Endothelial cell of umbilical vein (primary cell): ENCODE measurements at regions not wholly inside any gene's neighbourhood (a gene's known extent, or its start where the extent isn't known, plus 50 kb on each side); places are given as distances from the start of the nearest gene placed in this dataset.

Experiments
- BruUV-seq: library from RNA; stranded (reverse); fragments of 400-500 nt; replicated peaks from 2 replicates; lab custom pipeline; 2021; lab: Mats Ljungman, UMichigan
- CTCF ChIA-PET: fragments of 300-600, 350-600 bp; sonication (Branson Sonifier 250); formaldehyde crosslinking; loops from one replicate; lab custom pipeline; 2021; ENCODE audit warnings: antibody characterized with exemption, inconsistent platforms; lab: Charles Lee
- POLR2A ChIA-PET: fragments of 300-600, 350-600 bp; sonication (Branson Sonifier 250); formaldehyde crosslinking; loops from one replicate; lab custom pipeline; 2021; ENCODE audit warnings: antibody characterized with exemption, inconsistent platforms; lab: Charles Lee
- DNase-seq: peaks from one replicate; pipeline ENCODE4 v3.0.0-alpha.2; 2011; ENCODE audit warnings: low read depth, low spot score
- FAIRE-seq: peaks from 2 replicates; lab custom pipeline; 2011; peaks lifted over from hg19 to GRCh38; lab: Jason Lieb, UNC
- H2AFZ ChIP-seq: 2 replicates; pipeline ENCODE4 v1.6.0; 2012; ENCODE audit warnings: low read depth, low read length, control low read depth, inconsistent platforms
- H3K27ac ChIP-seq: 2 replicates; pipeline ENCODE4 v1.5.1; 2011; ENCODE audit warnings: low read depth, mild to moderate bottlenecking, control low read depth, low read length, moderate library complexity; ENCODE audit not compliant: insufficient read depth
- H3K27me3 ChIP-seq, 2 experiments: 2 replicates each; pipeline versions ENCODE4 v1.6.0 to v1.6.1; 2011; ENCODE audit warnings: low read length in 2 of 2, mixed read lengths in 1 of 2; ENCODE audit not compliant: control insufficient read depth in 2 of 2, insufficient read depth in 2 of 2
- H3K36me3 ChIP-seq, 2 experiments: 2 replicates in 1 of 2; 3 replicates in 1 of 2; pipeline ENCODE4 v1.5.1; 2011; ENCODE audit warnings: low read length in 2 of 2, mild to moderate bottlenecking in 1 of 2, moderate library complexity in 1 of 2; ENCODE audit not compliant: control insufficient read depth in 2 of 2, insufficient read depth in 2 of 2; ENCODE audit errors: extremely low read depth in 1 of 2
- H3K4me1 ChIP-seq: 3 replicates; pipeline ENCODE4 v1.5.1; 2011; ENCODE audit warnings: mild to moderate bottlenecking, low read length; ENCODE audit not compliant: control insufficient read depth, insufficient read depth; ENCODE audit errors: extremely low read depth
- H3K4me2 ChIP-seq: 2 replicates; pipeline ENCODE4 v1.6.1; 2011; ENCODE audit warnings: low read length, control low read depth, mixed read lengths; ENCODE audit not compliant: insufficient read depth
- H3K4me3 ChIP-seq, 3 experiments: fragments of 200-600 bp in 1 of 3; sonication (generic), shearing (Covaris generic) in 1 of 3; replicated peaks in 1 of 3; 2 replicates each; pipeline ENCODE4 v1.5.1; 2011 to 2016; ENCODE audit warnings: control low read depth in 3 of 3, low read length in 3 of 3, mild to moderate bottlenecking in 2 of 3, inconsistent platforms in 1 of 3, low read depth in 1 of 3, moderate library complexity in 1 of 3; ENCODE audit not compliant: insufficient read depth in 1 of 3
- H3K79me2 ChIP-seq: 2 replicates; pipeline ENCODE4 v1.6.0; 2012; ENCODE audit warnings: low read length, inconsistent platforms; ENCODE audit not compliant: control insufficient read depth, insufficient read depth
- H3K9ac ChIP-seq: replicated peaks from 2 replicates; pipeline ENCODE3; 2011; ENCODE audit warnings: low read length, control low read depth; ENCODE audit not compliant: insufficient read depth; ENCODE audit errors: extremely low read depth
- H3K9me1 ChIP-seq: replicated peaks from 3 replicates; pipeline ENCODE4 v1.6.0; 2011; ENCODE audit warnings: mild to moderate bottlenecking, low read length; ENCODE audit not compliant: control insufficient read depth, insufficient read depth; ENCODE audit errors: extremely low read depth
- H3K9me3 ChIP-seq: replicated peaks from 2 replicates; pipeline ENCODE4 v1.5.1; 2012; ENCODE audit warnings: low read length, inconsistent platforms; ENCODE audit not compliant: control insufficient read depth, insufficient read depth
- H4K20me1 ChIP-seq: replicated peaks from 2 replicates; pipeline ENCODE3; 2011; ENCODE audit warnings: mild to moderate bottlenecking, low read length; ENCODE audit not compliant: control insufficient read depth, insufficient read depth; ENCODE audit errors: extremely low read depth
- EZH2 ChIP-seq: IDR thresholded peaks from 2 replicates; pipeline ENCODE4 v1.6.1; 2012; ENCODE audit warnings: borderline replicate concordance, low read depth, mild to moderate bottlenecking, moderate library complexity, low read length, inconsistent platforms; ENCODE audit not compliant: severe bottlenecking
- FOS ChIP-seq: IDR thresholded peaks from 2 replicates; pipeline ENCODE4 v1.6.1; 2011; ENCODE audit warnings: mild to moderate bottlenecking, low read length, moderate library complexity, borderline replicate concordance; ENCODE audit not compliant: insufficient read depth
- GATA2 ChIP-seq: IDR thresholded peaks from 2 replicates; pipeline ENCODE4 v1.7.0; 2011; ENCODE audit warnings: low read depth, mild to moderate bottlenecking, moderate library complexity, mixed read lengths, low read length; ENCODE audit not compliant: insufficient read length, insufficient read depth
- JUN ChIP-seq: IDR thresholded peaks from 2 replicates; pipeline ENCODE4 v1.6.1; 2011; ENCODE audit warnings: borderline replicate concordance, low read depth; ENCODE audit not compliant: insufficient read length, insufficient read depth
- MYC ChIP-seq: IDR thresholded peaks from one replicate; pipeline ENCODE4 v1.6.1; 2011; ENCODE audit warnings: mild to moderate bottlenecking, low read depth, low read length
- POLR2A ChIP-seq: IDR thresholded peaks from 2 replicates; pipeline ENCODE4 v1.6.1; 2012; ENCODE audit warnings: low read depth, mild to moderate bottlenecking, control low read depth, low read length
- POLR2AphosphoS5 ChIP-seq: IDR thresholded peaks from 2 replicates; pipeline ENCODE4 v1.6.1; 2012; ENCODE audit warnings: low read depth, mild to moderate bottlenecking, control low read depth, low read length, moderate library complexity; ENCODE audit not compliant: insufficient read depth
- dilution Hi-C: fragments of 300-500 bp; cut with MboI; formaldehyde crosslinking; loops from one replicate; pipeline ENCODE4 v1.15.0; 2019; ENCODE audit warnings: low sequenced_read_pairs; ENCODE audit not compliant: extremely low pct_ligation_motif_present
- intact Hi-C: fragments of 100-400 bp; cut with micrococcal nuclease; formaldehyde crosslinking; loops from one replicate; pipeline ENCODE4 v1.10.0; 2022
- TF ChIP-seq, protein P1 (sequence below), 2 donors: IDR thresholded peaks; 1 replicate in 1 of 2; 2 replicates in 1 of 2; pipeline ENCODE4 v1.5.1; 2011; ENCODE audit warnings: low read length in 2 of 2, mild to moderate bottlenecking in 2 of 2, moderate library complexity in 2 of 2, control low read depth in 1 of 2, inconsistent platforms in 1 of 2, low read depth in 1 of 2; ENCODE audit not compliant: insufficient read depth in 1 of 2; ENCODE audit errors: extremely low read depth in 1 of 2
- TF ChIP-seq, protein P2 (sequence below): IDR thresholded peaks from 2 replicates; pipeline ENCODE4 v1.6.1; 2011; ENCODE audit not compliant: insufficient read depth, insufficient read length

DNA sequence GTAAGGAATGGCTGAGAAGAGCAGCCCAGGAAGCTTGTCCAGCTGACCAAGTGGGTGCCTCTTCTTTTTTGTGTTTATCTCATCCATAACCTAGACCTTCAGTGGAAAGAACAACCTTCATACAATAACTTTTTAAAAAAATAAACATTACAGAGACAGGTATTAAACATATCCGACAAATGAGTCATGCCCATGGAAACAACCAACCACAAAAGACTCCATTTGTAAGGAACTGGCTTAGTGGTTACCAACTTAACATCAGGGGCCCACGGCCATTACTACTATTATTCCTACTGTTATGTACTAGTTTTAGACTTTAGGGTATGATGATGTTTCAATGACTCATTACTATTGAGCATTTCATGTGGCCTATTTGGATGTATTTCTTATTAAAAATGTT is 191.7 kb upstream of the SERP2 start:
- no peak for FAIRE-seq
- Histone ChIP-seq H4K20me1 (no peaks in the 10 kb centered on the region), H3K9me1 (no peaks in the 10 kb centered on the region), H3K9me3 (no peaks in the 10 kb centered on the region), H2AFZ (no peak overlapping the region), H3K36me3 (no peaks in the 10 kb centered on the region), H3K27me3 (no peaks in the 10 kb centered on the region), H3K79me2 (no peaks in the 10 kb centered on the region), H3K9ac (no peak overlapping the region), H3K4me3 (no peak overlapping the region), H3K4me2 (no peak overlapping the region), H3K27ac (no peak overlapping the region), H3K4me1 (no peaks in the 10 kb centered on the region)
- ChIA-PET POLR2A (no interaction called here), CTCF (interaction anchor here (1.4 kb wide), 1 partner anchor 10 kb away, joined by 3 read pairs; no protein-coding TSS in a partner anchor)
- BruUV-seq, result no TSS peak
- intact Hi-C loops, result no loop called here
- dilution Hi-C loops, result no loop called here
- TF ChIP-seq, protein P1, sequence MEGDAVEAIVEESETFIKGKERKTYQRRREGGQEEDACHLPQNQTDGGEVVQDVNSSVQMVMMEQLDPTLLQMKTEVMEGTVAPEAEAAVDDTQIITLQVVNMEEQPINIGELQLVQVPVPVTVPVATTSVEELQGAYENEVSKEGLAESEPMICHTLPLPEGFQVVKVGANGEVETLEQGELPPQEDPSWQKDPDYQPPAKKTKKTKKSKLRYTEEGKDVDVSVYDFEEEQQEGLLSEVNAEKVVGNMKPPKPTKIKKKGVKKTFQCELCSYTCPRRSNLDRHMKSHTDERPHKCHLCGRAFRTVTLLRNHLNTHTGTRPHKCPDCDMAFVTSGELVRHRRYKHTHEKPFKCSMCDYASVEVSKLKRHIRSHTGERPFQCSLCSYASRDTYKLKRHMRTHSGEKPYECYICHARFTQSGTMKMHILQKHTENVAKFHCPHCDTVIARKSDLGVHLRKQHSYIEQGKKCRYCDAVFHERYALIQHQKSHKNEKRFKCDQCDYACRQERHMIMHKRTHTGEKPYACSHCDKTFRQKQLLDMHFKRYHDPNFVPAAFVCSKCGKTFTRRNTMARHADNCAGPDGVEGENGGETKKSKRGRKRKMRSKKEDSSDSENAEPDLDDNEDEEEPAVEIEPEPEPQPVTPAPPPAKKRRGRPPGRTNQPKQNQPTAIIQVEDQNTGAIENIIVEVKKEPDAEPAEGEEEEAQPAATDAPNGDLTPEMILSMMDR (IDR thresholded peaks at IDR 0.05; ENCODE audit: extremely low read depth in 1 of 2, insufficient read depth in 1 of 2, low read depth in 1 of 2, low read length in 2 of 2), result no peak
- TF ChIP-seq EZH2, result no peak
- DNase-seq, result no peak

DNA sequence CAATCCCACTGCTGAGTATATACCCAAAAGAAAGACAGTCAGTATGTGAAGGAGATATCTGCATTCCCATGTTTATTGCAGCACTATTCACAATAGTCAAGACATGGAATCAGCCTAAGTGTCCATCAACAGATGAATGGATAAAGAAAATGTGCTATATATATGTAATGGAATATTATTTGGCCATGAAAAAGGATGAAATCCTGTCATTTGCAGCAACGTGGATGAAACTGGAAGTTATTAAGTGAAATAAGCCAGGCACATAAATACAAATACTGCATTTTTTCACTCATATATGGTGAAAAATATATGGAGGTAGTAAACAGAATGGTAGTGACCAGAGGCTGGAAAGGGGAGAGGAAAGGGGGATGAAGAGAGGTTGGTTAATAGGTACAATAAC is 188.9 kb upstream of the SERP2 start:
- Histone ChIP-seq H3K9me1 (no peaks in the 10 kb centered on the region), H3K9ac (no peak overlapping the region), H3K4me1 (no peaks in the 10 kb centered on the region), H3K9me3 (no peaks in the 10 kb centered on the region), H3K4me3 (no peak overlapping the region), H3K27me3 (no peaks in the 10 kb centered on the region), H3K79me2 (no peaks in the 10 kb centered on the region), H3K27ac (no peak overlapping the region), H2AFZ (no peak overlapping the region), H4K20me1 (no peaks in the 10 kb centered on the region), H3K4me2 (no peak overlapping the region), H3K36me3 (no peaks in the 10 kb centered on the region)
- DNase-seq (no peak), FAIRE-seq (no peak)
- intact Hi-C loops (no loop called here), dilution Hi-C loops (no loop called here)
- ChIA-PET POLR2A (no interaction called here), CTCF (interaction anchor here (1.3 kb wide), 1 partner anchor 254 kb away, joined by 4 read pairs; no protein-coding TSS in a partner anchor)
- TF ChIP-seq JUN (no peak), FOS (no peak), POLR2A (no peak), MYC (no peak), EZH2 (no peak), POLR2AphosphoS5 (no peak), GATA2 (no peak)
- TF ChIP-seq, protein P1 (IDR thresholded peaks at IDR 0.05; ENCODE audit: extremely low read depth in 1 of 2, insufficient read depth in 1 of 2, low read depth in 1 of 2, low read length in 2 of 2), result no peak
- TF ChIP-seq, protein P2, sequence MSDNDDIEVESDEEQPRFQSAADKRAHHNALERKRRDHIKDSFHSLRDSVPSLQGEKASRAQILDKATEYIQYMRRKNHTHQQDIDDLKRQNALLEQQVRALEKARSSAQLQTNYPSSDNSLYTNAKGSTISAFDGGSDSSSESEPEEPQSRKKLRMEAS, result no peak
- no TSS peak for BruUV-seq
